ENCODE measurements at regions not wholly inside any gene's neighbourhood (a gene's known extent, or its start where the extent isn't known, plus 50 kb on each side); places are given as distances from the start of the nearest gene placed in this dataset.

DNA sequence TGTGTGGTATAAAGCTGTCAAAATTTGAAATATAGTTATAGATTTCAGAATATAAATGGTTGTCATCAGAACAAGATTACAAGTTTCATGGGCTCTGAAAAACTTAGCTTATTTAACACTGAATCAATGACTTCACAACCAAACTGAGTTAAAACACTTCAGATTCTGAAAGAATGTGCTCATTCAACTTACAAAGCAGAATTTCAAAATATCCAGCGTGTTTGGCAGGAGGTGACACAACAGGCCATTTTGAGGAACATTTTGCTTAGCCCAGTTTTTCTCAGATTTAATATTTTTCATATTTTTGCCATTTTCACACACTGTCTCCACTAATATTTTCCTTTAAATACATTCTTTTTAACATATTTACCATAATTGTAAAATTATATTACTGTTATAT, 781.1 kb downstream of the TUSC7 start:
- H3K27ac Mint-ChIP-seq (ENCODE audit: unreplicated experiment) = no peak overlapping the region
- H3K4me3 Mint-ChIP-seq (ENCODE audit: unreplicated experiment) = no peak overlapping the region
- TF ChIP-seq, protein P1, sequence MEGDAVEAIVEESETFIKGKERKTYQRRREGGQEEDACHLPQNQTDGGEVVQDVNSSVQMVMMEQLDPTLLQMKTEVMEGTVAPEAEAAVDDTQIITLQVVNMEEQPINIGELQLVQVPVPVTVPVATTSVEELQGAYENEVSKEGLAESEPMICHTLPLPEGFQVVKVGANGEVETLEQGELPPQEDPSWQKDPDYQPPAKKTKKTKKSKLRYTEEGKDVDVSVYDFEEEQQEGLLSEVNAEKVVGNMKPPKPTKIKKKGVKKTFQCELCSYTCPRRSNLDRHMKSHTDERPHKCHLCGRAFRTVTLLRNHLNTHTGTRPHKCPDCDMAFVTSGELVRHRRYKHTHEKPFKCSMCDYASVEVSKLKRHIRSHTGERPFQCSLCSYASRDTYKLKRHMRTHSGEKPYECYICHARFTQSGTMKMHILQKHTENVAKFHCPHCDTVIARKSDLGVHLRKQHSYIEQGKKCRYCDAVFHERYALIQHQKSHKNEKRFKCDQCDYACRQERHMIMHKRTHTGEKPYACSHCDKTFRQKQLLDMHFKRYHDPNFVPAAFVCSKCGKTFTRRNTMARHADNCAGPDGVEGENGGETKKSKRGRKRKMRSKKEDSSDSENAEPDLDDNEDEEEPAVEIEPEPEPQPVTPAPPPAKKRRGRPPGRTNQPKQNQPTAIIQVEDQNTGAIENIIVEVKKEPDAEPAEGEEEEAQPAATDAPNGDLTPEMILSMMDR (IDR thresholded peaks at IDR 0.05; ENCODE audit: unreplicated experiment) = no peak
- no peaks in the 10 kb centered on the region for H3K36me3 Mint-ChIP-seq (ENCODE audit: low read depth, unreplicated experiment)
- H3K27me3 Mint-ChIP-seq (ENCODE audit: unreplicated experiment) = peaks cover 2% of the 10 kb centered on the region
- H3K9me3 Mint-ChIP-seq (ENCODE audit: unreplicated experiment) = no peaks in the 10 kb centered on the region
- peaks cover 34% of the 10 kb centered on the region for H3K4me1 Mint-ChIP-seq (ENCODE audit: unreplicated experiment)
- DNase-seq (ENCODE audit: low spot score) = no peak

DNA sequence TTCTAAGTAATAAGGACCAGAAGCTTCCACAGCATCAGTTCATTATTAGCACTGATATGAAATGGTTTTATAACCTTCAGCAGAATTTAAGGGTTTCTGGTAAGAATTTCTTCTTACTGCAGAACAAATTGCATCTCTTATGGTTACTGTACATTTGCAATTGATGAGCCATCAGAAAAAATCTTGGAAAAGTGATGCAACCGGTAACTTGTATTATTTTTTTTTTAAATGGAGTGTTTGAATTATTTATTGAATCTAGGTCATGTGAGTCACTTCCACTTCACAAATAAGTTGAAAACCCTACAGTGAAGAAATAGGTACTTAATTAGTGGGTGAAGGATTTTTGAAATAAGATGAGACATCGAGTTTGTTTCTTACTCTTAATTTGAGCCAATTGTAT, 786.0 kb downstream of the TUSC7 start:
- TF ChIP-seq, protein P1 (IDR thresholded peaks at IDR 0.05; ENCODE audit: unreplicated experiment) = no peak

DNA sequence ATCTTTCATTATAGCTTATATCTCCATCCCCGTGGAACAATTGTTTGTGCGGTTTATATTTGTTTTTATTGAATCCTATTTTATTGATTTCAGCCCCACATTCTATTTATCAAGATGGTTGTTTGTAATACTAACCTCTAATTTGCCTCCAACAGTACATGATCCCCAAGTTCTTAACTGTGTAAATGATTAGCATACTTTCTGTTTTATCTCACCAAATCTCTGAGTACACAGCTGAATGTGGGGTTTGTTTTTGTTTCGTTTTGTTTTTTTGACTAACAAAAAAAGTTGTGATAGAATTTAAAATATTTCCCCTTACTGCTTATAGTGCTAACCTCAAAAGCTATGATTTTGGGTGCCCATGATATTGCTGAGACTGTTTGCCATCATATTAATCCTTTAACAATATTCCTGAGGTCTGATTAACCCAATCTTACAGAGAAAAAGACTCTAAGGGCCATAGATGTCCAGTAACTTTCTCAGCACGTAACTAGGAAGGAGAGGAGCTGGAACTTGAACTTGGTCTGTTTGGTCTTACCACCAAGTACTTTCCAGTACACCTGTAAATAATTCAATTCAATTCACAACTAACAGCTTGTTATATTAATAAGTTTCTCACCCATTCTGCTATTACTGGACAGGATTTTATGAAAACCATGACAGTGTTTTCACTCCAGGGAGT, 789.8 kb downstream of the TUSC7 start:
- Mint-ChIP-seq H3K27ac (ENCODE audit: unreplicated experiment) (no peak overlapping the region), H3K36me3 (ENCODE audit: low read depth, unreplicated experiment) (no peaks in the 10 kb centered on the region), H3K27me3 (ENCODE audit: unreplicated experiment) (no peaks in the 10 kb centered on the region), H3K4me1 (ENCODE audit: unreplicated experiment) (peaks cover 10% of the 10 kb centered on the region), H3K4me3 (ENCODE audit: unreplicated experiment) (no peak overlapping the region), H3K9me3 (ENCODE audit: unreplicated experiment) (no peaks in the 10 kb centered on the region)
- TF ChIP-seq, protein P1 (IDR thresholded peaks at IDR 0.05; ENCODE audit: unreplicated experiment) = no peak
- no peak for DNase-seq (ENCODE audit: low spot score)

More for the DNA sequence above, 786.0 kb downstream of the TUSC7 start:
- Mint-ChIP-seq H3K36me3 (ENCODE audit: low read depth, unreplicated experiment) (no peaks in the 10 kb centered on the region), H3K4me3 (ENCODE audit: unreplicated experiment) (no peak overlapping the region), H3K9me3 (ENCODE audit: unreplicated experiment) (no peaks in the 10 kb centered on the region), H3K27ac (ENCODE audit: unreplicated experiment) (no peak overlapping the region), H3K4me1 (ENCODE audit: unreplicated experiment) (peaks cover 12% of the 10 kb centered on the region), H3K27me3 (ENCODE audit: unreplicated experiment) (no peaks in the 10 kb centered on the region)
- no peak for DNase-seq (ENCODE audit: low spot score)

DNA sequence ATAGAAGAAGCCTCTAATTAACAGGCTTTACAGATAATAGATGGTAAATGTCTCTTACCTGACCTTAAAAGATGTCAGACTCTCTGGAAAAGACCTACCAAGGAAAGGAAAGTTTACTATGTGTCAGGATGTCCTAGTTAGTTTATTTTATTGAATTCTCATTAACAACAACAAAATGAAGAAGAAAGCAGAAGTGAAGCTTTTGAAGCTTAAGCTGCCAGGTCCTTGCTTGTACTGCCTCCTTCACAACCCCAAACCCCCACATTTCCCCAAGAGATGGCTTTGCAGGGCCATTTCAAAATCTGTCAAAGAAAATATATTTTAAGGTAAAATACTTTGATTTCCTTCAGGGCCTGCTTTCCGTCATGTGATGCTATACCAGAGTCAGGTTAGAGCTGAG, 798.4 kb downstream of the TUSC7 start:
- peaks cover 11% of the 10 kb centered on the region for H3K4me1 Mint-ChIP-seq (ENCODE audit: unreplicated experiment)
- H3K4me3 Mint-ChIP-seq (ENCODE audit: unreplicated experiment) = no peak overlapping the region
- DNase-seq (ENCODE audit: low spot score) = no peak
- no peaks in the 10 kb centered on the region for H3K9me3 Mint-ChIP-seq (ENCODE audit: unreplicated experiment)
- H3K36me3 Mint-ChIP-seq (ENCODE audit: low read depth, unreplicated experiment) = no peaks in the 10 kb centered on the region
- no peaks in the 10 kb centered on the region for H3K27me3 Mint-ChIP-seq (ENCODE audit: unreplicated experiment)
- TF ChIP-seq, protein P1 (IDR thresholded peaks at IDR 0.05; ENCODE audit: unreplicated experiment) = no peak
- H3K27ac Mint-ChIP-seq (ENCODE audit: unreplicated experiment) = no peak overlapping the region

DNA sequence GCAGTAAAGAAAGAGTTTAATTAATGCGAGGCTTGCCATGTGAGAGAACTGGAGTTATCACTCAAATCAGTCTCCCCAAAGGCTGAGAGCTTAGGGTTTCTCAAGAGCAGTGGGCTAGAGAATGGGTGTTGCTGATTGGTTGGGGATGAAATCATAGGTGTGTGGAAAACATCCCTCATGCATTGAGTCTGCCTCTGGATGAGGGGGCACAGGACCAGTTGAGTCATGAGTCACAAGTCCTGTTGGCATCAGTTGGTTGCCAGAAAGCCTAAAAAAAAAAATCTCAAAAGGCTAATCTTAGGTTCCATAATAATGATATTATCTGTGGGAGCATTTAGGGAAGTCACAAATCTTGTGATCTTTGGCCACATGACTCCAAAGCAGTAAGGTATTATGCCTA, 800.3 kb downstream of the TUSC7 start:
- Mint-ChIP-seq H3K27ac (ENCODE audit: unreplicated experiment) (no peak overlapping the region), H3K36me3 (ENCODE audit: low read depth, unreplicated experiment) (no peaks in the 10 kb centered on the region), H3K4me1 (ENCODE audit: unreplicated experiment) (peaks cover 11% of the 10 kb centered on the region), H3K27me3 (ENCODE audit: unreplicated experiment) (no peaks in the 10 kb centered on the region), H3K9me3 (ENCODE audit: unreplicated experiment) (no peaks in the 10 kb centered on the region), H3K4me3 (ENCODE audit: unreplicated experiment) (no peak overlapping the region)
- TF ChIP-seq, protein P1 (IDR thresholded peaks at IDR 0.05; ENCODE audit: unreplicated experiment) = no peak
- no peak for DNase-seq (ENCODE audit: low spot score)
